Ishikawa (cell line): ENCODE measurements at regions not wholly inside any gene's neighbourhood (a gene's known extent, or its start where the extent isn't known, plus 50 kb on each side); places are given as distances from the start of the nearest gene placed in this dataset.

Source experiments
- RAD21 ChIP-seq: IDR thresholded peaks from 2 replicates; pipeline ENCODE4 v1.6.1; 2012; ENCODE audit warnings: low read depth
- TAF1 ChIP-seq: IDR thresholded peaks from 2 replicates; pipeline ENCODE4 v1.6.1; 2012; ENCODE audit warnings: low read depth, mild to moderate bottlenecking
- TCF12 ChIP-seq: IDR thresholded peaks from 2 replicates; pipeline ENCODE4 v1.6.1; 2012; ENCODE audit warnings: low read depth

DNA sequence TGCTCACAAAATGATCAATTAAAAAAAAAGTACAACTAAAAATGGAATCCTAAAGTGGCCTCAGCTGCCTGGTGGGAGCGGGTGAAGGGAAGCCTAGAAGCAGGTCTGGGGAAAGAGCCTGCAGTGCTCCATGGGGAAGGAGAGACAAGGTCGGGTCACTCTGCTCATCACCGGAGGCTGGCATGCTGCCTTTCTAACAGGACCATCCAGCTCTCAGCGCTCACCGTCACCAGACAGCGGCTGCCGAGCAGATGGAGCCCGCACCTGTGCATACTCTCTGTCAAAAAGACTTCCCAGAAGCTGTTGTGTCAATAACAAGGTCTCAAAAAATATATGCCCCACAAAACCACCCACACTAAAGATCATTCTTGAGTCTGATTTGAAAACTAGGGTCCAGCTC is 112.8 kb downstream of the BAMBI start:
- TF ChIP-seq TAF1 (no peak), RAD21 (no peak), TCF12 (no peak)
